SU-DHL-6 (cell line): ENCODE measurements at regions not wholly inside any gene's neighbourhood (a gene's known extent, or its start where the extent isn't known, plus 50 kb on each side); places are given as distances from the start of the nearest gene placed in this dataset.

Experiments
- H2AFZ ChIP-seq: fragments of 200-600 bp; sonication (generic); 2 replicates; pipeline ENCODE4 v1.6.1; 2014; ENCODE audit warnings: low read depth, mild to moderate bottlenecking, moderate library complexity, mixed read lengths, antibody characterized with exemption, low read length; ENCODE audit not compliant: severe bottlenecking
- H3F3A ChIP-seq: fragments of 200-600 bp; shearing (Covaris generic); 2 replicates; pipeline ENCODE4 v1.6.0; 2016; ENCODE audit warnings: antibody characterized with exemption, mild to moderate bottlenecking; ENCODE audit not compliant: insufficient read depth
- H3K27ac ChIP-seq: fragments of 200-600 bp; sonication (generic); 2 replicates; pipeline ENCODE4 v1.5.1; 2016; ENCODE audit warnings: low read depth, mild to moderate bottlenecking, low read length, moderate library complexity, mixed read lengths
- H3K27me3 ChIP-seq: fragments of 200-600 bp; sonication (generic), shearing (Covaris generic); 2 replicates; pipeline ENCODE4 v1.6.0; 2014; ENCODE audit warnings: mild to moderate bottlenecking, low read length
- H3K36me3 ChIP-seq: fragments of 200-600 bp; sonication (generic); 2 replicates; pipeline ENCODE4 v1.6.1; 2014; ENCODE audit warnings: mild to moderate bottlenecking, low read length, mixed read lengths
- H3K4me2 ChIP-seq: fragments of 300-600, 200-600 bp; shearing (Covaris generic), sonication (generic); 2 replicates; pipeline ENCODE4 v1.6.0; 2014; ENCODE audit warnings: low read length, low read depth, mild to moderate bottlenecking; ENCODE audit not compliant: poor library complexity, severe bottlenecking
- H3K4me3 ChIP-seq: fragments of 200-600 bp; sonication (generic); 2 replicates; pipeline ENCODE4 v1.5.1; 2014; ENCODE audit warnings: antibody characterized with exemption, low read length, mild to moderate bottlenecking, mixed read lengths; ENCODE audit not compliant: insufficient read depth, poor library complexity, severe bottlenecking
- H3K79me2 ChIP-seq: fragments of 200-600 bp; sonication (generic); 2 replicates; pipeline ENCODE4 v1.6.1; 2014; ENCODE audit warnings: mild to moderate bottlenecking, low read length, moderate library complexity; ENCODE audit not compliant: insufficient read depth
- H3K9ac ChIP-seq: fragments of 200-600 bp; sonication (generic); 2 replicates; pipeline ENCODE4 v1.7.0; 2014; ENCODE audit warnings: mild to moderate bottlenecking, low read length
- H3K9me2 ChIP-seq: fragments of 200-600 bp; sonication (generic); replicated peaks from 2 replicates; pipeline ENCODE4 v1.6.1; 2014; ENCODE audit warnings: low read length; ENCODE audit not compliant: insufficient read depth
- H3K9me3 ChIP-seq: fragments of 200-600 bp; sonication (generic); 2 replicates; pipeline ENCODE4 v1.6.1; 2014; ENCODE audit warnings: low read length, mixed read lengths; ENCODE audit not compliant: insufficient read depth
- H4K20me1 ChIP-seq: fragments of 200-600 bp; sonication (generic); 2 replicates; pipeline ENCODE4 v1.6.1; 2014; ENCODE audit warnings: low read depth, mild to moderate bottlenecking, antibody characterized with exemption, low read length, moderate library complexity, mixed read lengths
- EZH2phosphoT487 ChIP-seq: fragments of 200-600 bp; sonication (generic), shearing (Covaris generic); conservative IDR thresholded peaks from 2 replicates; pipeline ENCODE4 v1.6.1; 2018; ENCODE audit warnings: mild to moderate bottlenecking, antibody characterized with exemption, low read length, moderate library complexity, mixed read lengths
- TF ChIP-seq, protein P1 (sequence below): fragments of 200-600 bp; sonication (generic); IDR thresholded peaks from one replicate; pipeline ENCODE4 v1.5.1; 2017; ENCODE audit warnings: antibody characterized with exemption, mild to moderate bottlenecking, low read length, moderate library complexity; ENCODE audit not compliant: insufficient read depth, poor library complexity, severe bottlenecking

DNA sequence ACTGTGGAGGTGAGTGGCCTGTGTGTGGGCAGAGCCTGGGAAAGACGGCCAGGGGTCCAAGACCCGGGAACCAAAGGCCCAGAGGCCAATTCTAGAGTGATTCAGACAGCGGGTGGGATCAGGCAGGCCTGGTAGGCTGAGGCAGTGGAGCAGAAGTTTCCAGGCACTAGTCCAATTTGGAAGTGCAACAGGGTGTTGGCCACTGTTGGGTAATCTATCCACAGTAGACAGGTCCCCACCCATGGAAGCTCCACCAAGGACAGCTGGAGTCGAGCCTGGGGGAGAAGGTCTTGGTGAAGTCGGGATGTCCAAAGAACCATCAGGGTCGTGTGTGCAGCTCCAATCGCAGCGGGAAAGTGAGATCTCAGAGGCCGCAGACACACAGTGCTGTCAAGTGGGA, 125.8 kb upstream of the COPS8 start:
- no peaks in the 10 kb centered on the region for H3K9me3 ChIP-seq
- H3F3A ChIP-seq, result no peaks in the 10 kb centered on the region
- H3K4me3 ChIP-seq, result no peak overlapping the region
- no peaks in the 10 kb centered on the region for H3K9me2 ChIP-seq
- no peaks in the 10 kb centered on the region for H3K27me3 ChIP-seq
- H3K9ac ChIP-seq, result no peak overlapping the region
- no peak overlapping the region for H3K27ac ChIP-seq
- H3K79me2 ChIP-seq, result no peaks in the 10 kb centered on the region
- TF ChIP-seq, protein P1, sequence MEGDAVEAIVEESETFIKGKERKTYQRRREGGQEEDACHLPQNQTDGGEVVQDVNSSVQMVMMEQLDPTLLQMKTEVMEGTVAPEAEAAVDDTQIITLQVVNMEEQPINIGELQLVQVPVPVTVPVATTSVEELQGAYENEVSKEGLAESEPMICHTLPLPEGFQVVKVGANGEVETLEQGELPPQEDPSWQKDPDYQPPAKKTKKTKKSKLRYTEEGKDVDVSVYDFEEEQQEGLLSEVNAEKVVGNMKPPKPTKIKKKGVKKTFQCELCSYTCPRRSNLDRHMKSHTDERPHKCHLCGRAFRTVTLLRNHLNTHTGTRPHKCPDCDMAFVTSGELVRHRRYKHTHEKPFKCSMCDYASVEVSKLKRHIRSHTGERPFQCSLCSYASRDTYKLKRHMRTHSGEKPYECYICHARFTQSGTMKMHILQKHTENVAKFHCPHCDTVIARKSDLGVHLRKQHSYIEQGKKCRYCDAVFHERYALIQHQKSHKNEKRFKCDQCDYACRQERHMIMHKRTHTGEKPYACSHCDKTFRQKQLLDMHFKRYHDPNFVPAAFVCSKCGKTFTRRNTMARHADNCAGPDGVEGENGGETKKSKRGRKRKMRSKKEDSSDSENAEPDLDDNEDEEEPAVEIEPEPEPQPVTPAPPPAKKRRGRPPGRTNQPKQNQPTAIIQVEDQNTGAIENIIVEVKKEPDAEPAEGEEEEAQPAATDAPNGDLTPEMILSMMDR, result no peak
- no peak for TF ChIP-seq EZH2phosphoT487
- H4K20me1 ChIP-seq, result no peaks in the 10 kb centered on the region
- H3K4me2 ChIP-seq, result no peak overlapping the region
- H3K36me3 ChIP-seq, result no peaks in the 10 kb centered on the region
- no peak overlapping the region for H2AFZ ChIP-seq

DNA sequence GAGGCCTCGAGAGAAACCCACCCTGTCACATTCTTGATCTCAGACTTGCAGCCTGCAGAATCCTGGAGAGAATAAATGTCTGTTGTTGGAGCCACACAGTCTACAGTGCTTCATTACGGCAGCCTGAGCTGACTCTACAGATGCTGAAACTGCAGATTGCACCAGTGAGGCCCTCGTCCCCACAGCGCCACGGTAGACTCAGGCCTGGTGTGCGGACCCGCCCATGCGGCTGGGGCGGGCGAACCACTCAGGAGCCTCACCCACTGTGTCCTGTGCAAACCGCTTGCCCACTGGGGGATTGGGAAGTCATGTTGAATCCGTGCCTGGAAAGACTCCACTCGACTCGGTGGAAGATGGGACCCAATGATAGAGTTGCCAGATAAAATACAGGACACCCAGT, 125.2 kb upstream of the COPS8 start:
- Histone ChIP-seq H4K20me1 (no peaks in the 10 kb centered on the region), H3K36me3 (no peaks in the 10 kb centered on the region), H3K4me2 (no peak overlapping the region), H3K27ac (no peak overlapping the region), H3F3A (no peaks in the 10 kb centered on the region), H3K9ac (no peak overlapping the region), H3K27me3 (no peaks in the 10 kb centered on the region), H3K9me3 (no peaks in the 10 kb centered on the region), H3K79me2 (no peaks in the 10 kb centered on the region), H3K4me3 (no peak overlapping the region), H2AFZ (no peak overlapping the region), H3K9me2 (no peaks in the 10 kb centered on the region)
- TF ChIP-seq, protein P1, result no peak
- TF ChIP-seq EZH2phosphoT487, result no peak

DNA sequence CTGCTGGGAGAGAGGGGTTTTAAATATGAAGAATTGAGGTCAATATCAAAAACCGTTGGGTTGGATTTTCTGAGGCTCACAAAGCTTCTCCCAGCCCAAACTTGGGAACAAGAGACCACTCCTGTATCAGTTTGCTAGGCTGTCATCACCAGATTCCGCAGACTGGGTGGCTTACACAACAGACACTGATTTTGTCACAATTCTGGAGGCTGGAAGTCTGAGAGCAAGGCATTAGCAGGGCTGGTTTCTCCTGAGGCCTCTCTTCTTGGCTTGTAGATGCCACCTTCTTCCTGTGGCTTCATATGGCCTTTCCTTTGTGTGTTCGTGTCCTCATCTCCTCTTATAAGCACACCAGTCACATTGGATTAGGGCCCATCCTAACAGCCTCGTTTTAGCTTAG, 122.9 kb upstream of the COPS8 start:
- no peak overlapping the region for H3K4me2 ChIP-seq
- no peaks in the 10 kb centered on the region for H3K9me2 ChIP-seq
- no peak overlapping the region for H3K4me3 ChIP-seq
- H3K9ac ChIP-seq, result no peak overlapping the region
- H3K27ac ChIP-seq, result no peak overlapping the region
- H3K79me2 ChIP-seq, result no peaks in the 10 kb centered on the region
- no peaks in the 10 kb centered on the region for H3K36me3 ChIP-seq
- H3K27me3 ChIP-seq, result no peaks in the 10 kb centered on the region
- no peaks in the 10 kb centered on the region for H3F3A ChIP-seq
- no peaks in the 10 kb centered on the region for H3K9me3 ChIP-seq
- no peaks in the 10 kb centered on the region for H4K20me1 ChIP-seq
- TF ChIP-seq, protein P1, result no peak
- no peak for TF ChIP-seq EZH2phosphoT487
- H2AFZ ChIP-seq, result no peak overlapping the region
